Right lobe of liver (tissue), 6 donors: ENCODE measurements at regions not wholly inside any gene's neighbourhood (a gene's known extent, or its start where the extent isn't known, plus 50 kb on each side); places are given as distances from the start of the nearest gene placed in this dataset.

Source experiments
- ATAC-seq, 4 donors: fragments of 200-7000 bp; cut with Tn5 transposase; one replicate each; pipeline ENCODE4 v1.9.1; 2020; ENCODE audit warnings: mild to moderate bottlenecking in 4 of 4, moderate library complexity in 4 of 4
- DNase-seq, 3 donors: peaks; one replicate each; pipeline ENCODE4 v3.0.0-alpha.2; 2020
- H3K27ac ChIP-seq, 3 donors: fragments of 200-600 bp; one replicate each; pipeline ENCODE4 v1.8.0; 2022
- H3K27me3 ChIP-seq, 2 donors: fragments of 200-600 bp; one replicate each; pipeline ENCODE4 v1.8.0; 2022
- H3K36me3 ChIP-seq, 4 donors: fragments of 200-600 bp; sonication (generic) in 1 of 4; one replicate each; pipeline versions ENCODE4 v1.5.1 to v1.8.0; 2017 to 2022; ENCODE audit warnings: control low read depth in 1 of 4
- H3K4me1 ChIP-seq, 4 donors: fragments of 200-600 bp; sonication (generic) in 1 of 4; one replicate each; pipeline versions ENCODE4 v1.5.1 to v1.8.0; 2017 to 2022; ENCODE audit warnings: control low read depth in 1 of 4
- H3K4me3 ChIP-seq, 3 donors: fragments of 200-600 bp; one replicate each; pipeline ENCODE4 v1.8.0; 2022
- H3K9me3 ChIP-seq, 4 donors: fragments of 200-600 bp; sonication (generic) in 1 of 4; one replicate each; pipeline versions ENCODE4 v1.5.1 to v1.8.0; 2017 to 2022; ENCODE audit warnings: control low read depth in 1 of 4
- POLR2A ChIP-seq: fragments of 450-650 bp; IDR thresholded peaks from one replicate; pipeline ENCODE4 v1.6.1; 2017; ENCODE audit warnings: antibody characterized with exemption, mild to moderate bottlenecking
- WGBS: methylation state at CpG from one replicate; pipeline ENCODE4 v1.1.6; 2018; ENCODE audit warnings: low coverage, low lambda C conversion rate; ENCODE audit not compliant: insufficient coverage; ENCODE audit errors: missing lambda C conversion rate; 5-methylcytosine and 5-hydroxymethylcytosine counted together
- intact Hi-C, 2 donors: fragments of 100-400 bp; cut with DNase I; formaldehyde crosslinking; loops; one replicate each; pipeline versions ENCODE4 v1.11.2 to v1.14.1; 2022
- TF ChIP-seq, protein P1 (sequence below), 4 donors: fragments of 200-600 bp in 3 of 4; fragments of 450-650 bp in 1 of 4; IDR thresholded peaks; one replicate each; pipeline versions ENCODE4 v1.5.1 to v1.8.0; 2016 to 2022; ENCODE audit warnings: antibody characterized with exemption in 4 of 4, mild to moderate bottlenecking in 2 of 4
- donor health status: DM: no; HTN: yes; CAD: no.
- donor health status: DM: no; HTN: no; CAD: no.
- donor health status: DM: no; HTN: no; CAD: no.
- donor health status: DM: no; HTN: yes; CAD: no.
- donor health status: DM: no; HTN: yes; CAD: no.

DNA sequence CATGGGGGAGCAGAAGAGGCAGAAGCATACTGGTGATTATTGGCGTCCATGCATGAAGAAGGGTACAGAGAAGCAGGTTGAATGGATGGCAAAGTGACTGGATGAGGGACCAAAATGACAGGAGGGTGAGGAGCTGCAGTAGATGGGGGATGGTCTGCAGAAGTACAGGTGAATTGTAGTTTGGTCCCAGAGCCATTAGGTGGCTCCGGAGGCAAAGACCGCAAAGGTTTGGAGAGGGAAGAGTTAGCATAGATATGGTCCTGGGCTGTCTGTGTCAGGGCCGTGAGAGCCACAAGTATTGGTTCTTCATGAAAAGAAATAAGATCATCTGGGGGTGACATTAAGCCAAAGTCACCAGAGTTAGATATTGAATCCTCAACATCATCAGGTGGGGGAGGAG, 59.0 kb upstream of the ZNF726 start:
- H3K4me3 ChIP-seq: no peak overlapping the region
- H3K27me3 ChIP-seq: no peaks in the 10 kb centered on the region
- no peak overlapping the region for H3K27ac ChIP-seq
- H3K9me3 ChIP-seq: no peaks in the 10 kb centered on the region
- H3K36me3 ChIP-seq: no peaks in the 10 kb centered on the region
- intact Hi-C loops: no loop called here
- H3K4me1 ChIP-seq: no peaks in the 10 kb centered on the region
- WGBS: 78% methylated on average over 4 of the region's 4 CpGs
- TF ChIP-seq, protein P1, sequence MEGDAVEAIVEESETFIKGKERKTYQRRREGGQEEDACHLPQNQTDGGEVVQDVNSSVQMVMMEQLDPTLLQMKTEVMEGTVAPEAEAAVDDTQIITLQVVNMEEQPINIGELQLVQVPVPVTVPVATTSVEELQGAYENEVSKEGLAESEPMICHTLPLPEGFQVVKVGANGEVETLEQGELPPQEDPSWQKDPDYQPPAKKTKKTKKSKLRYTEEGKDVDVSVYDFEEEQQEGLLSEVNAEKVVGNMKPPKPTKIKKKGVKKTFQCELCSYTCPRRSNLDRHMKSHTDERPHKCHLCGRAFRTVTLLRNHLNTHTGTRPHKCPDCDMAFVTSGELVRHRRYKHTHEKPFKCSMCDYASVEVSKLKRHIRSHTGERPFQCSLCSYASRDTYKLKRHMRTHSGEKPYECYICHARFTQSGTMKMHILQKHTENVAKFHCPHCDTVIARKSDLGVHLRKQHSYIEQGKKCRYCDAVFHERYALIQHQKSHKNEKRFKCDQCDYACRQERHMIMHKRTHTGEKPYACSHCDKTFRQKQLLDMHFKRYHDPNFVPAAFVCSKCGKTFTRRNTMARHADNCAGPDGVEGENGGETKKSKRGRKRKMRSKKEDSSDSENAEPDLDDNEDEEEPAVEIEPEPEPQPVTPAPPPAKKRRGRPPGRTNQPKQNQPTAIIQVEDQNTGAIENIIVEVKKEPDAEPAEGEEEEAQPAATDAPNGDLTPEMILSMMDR (IDR thresholded peaks at IDR 0.05): peak in 2 of 4 donors; percentile 20 to 31
- TF ChIP-seq POLR2A: no peak
- DNase-seq: no peak
- ATAC-seq: peak in 3 of 4 donors; percentile 58 to 67 (median 60)

DNA sequence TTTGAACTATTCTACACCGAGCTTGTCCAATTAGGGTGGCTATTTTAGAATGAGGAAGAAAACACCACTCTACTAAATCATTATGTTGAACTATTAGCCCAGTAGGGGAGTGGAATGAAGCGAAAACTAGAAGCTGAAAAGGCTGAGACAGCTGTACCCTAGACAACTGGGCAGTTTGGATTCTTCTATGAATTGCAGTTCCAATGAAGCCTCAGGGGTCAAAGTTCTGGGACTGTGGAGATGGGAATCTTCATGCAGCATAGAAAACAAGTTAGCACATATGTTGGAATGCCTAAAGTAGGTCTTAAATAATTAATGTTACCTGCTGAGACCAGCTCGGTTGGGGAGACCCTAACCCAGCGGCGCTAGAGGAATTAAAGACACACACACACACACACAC, 62.7 kb upstream of the ZNF726 start:
- no peaks in the 10 kb centered on the region for H3K36me3 ChIP-seq
- no peaks in the 10 kb centered on the region for H3K4me1 ChIP-seq
- intact Hi-C loops: no loop called here
- H3K27ac ChIP-seq: no peak overlapping the region
- DNase-seq (no peak), ATAC-seq (no peak)
- no peak overlapping the region for H3K4me3 ChIP-seq
- TF ChIP-seq, protein P1 (IDR thresholded peaks at IDR 0.05): no peak
- no peak for TF ChIP-seq POLR2A
- H3K9me3 ChIP-seq: no peaks in the 10 kb centered on the region
- WGBS: 62% methylated on average over 2 of the region's 5 CpGs
- no peaks in the 10 kb centered on the region for H3K27me3 ChIP-seq

DNA sequence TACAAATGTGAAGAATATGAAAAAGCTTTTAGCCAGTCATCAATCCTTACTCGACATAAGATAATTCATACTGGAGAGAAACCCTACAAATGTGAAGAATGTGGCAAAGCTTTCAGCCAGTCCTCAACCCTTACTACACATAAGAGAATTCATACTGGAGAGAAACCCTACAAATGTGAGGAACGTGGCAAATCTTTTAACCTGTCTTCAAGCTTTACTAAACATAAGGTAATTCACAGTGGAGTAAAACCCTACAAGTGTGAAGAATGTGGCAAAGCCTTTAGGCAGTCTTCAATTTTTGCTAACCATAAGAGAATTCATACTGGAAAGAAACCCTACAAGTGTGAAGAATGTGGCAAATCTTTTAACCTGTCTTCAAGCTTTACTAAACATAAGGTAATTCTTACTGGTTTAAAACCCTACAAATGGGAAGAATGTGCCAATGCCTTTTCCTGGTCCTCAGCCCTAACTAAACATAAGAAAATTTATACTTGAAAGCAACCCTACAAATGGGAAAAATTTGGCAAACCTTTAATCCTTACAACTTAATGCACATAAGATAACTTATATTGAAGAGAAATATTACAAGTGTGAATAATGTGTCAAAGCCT, 74.1 kb upstream of the ZNF681 start:
- Histone ChIP-seq H3K36me3 (no peaks in the 10 kb centered on the region), H3K4me1 (no peaks in the 10 kb centered on the region), H3K27me3 (no peaks in the 10 kb centered on the region), H3K27ac (no peak overlapping the region), H3K9me3 (peaks cover 0 to 32% (median 7%) of the 10 kb centered on the region in 4 donors), H3K4me3 (no peak overlapping the region)
- TF ChIP-seq POLR2A: no peak
- TF ChIP-seq, protein P1 (IDR thresholded peaks at IDR 0.05): no peak
- no peak for DNase-seq
- no peak for ATAC-seq
- intact Hi-C loops: no loop called here
- WGBS: 85% methylated on average over 2 of the region's 2 CpGs

DNA sequence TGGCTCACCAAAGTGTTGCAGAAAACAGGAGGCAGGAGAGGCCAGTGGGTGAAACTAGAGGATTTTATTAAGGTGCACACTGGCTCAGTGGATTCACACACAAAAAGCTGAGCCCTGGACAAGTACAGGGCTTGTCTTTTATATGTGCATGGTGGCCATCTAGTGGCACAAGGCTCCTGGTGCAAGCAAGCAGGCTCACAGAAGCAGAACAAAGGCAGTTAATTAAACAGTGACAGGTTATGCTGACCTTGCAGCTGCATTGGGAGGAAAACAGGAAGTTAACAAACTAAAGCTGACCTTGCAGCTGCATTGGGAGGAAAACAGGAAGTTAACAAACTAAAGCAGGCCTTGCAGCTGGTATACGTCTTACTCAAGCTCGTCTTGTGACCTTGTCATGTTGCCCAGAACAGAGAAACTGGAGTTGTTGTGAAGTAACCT, 65.3 kb upstream of the ZNF681 start:
- Histone ChIP-seq H3K4me1 (no peaks in the 10 kb centered on the region), H3K27ac (no peak overlapping the region), H3K36me3 (no peaks in the 10 kb centered on the region), H3K4me3 (no peak overlapping the region), H3K27me3 (no peaks in the 10 kb centered on the region), H3K9me3 (peaks cover 0 to 15% (median 2%) of the 10 kb centered on the region in 4 donors)
- ATAC-seq (peak in 1 of 4 donors; percentile 27), DNase-seq (no peak)
- intact Hi-C loops: no loop called here
- 16% methylated on average over 2 of the region's 2 CpGs for WGBS
- TF ChIP-seq POLR2A: no peak
- TF ChIP-seq, protein P1 (IDR thresholded peaks at IDR 0.05): peak in 1 of 4 donors; percentile 8
